K562 (cell line): ENCODE measurements at regions not wholly inside any gene's neighbourhood (a gene's known extent, or its start where the extent isn't known, plus 50 kb on each side); places are given as distances from the start of the nearest gene placed in this dataset.

Source experiments
- ATAC-seq: fragments of 200-7000 bp; cut with Tn5 transposase; 3 replicates; pipeline ENCODE4 v1.9.1; 2020; ENCODE audit warnings: moderate library complexity
- BruUV-seq: library from RNA; stranded (reverse); fragments of 400-500 nt; replicated peaks from 2 replicates; lab custom pipeline; 2021; lab: Mats Ljungman, UMichigan
- CTCF ChIA-PET: fragments of 300-600 bp; formaldehyde crosslinking; extraction: SDS; loops from one replicate; lab custom pipeline; 2021; ENCODE audit warnings: low intra/inter-chr PET ratio; lab: Yijun Ruan, JAX
- POLR2A ChIA-PET: fragments of 300-600, 350-650 bp; sonication (Branson Sonifier 250); formaldehyde crosslinking; extraction: SDS; loops from one replicate; lab custom pipeline; 2021; ENCODE audit warnings: antibody characterized with exemption, inconsistent platforms; lab: Yijun Ruan, JAX
- DNase-seq, 4 experiments: peaks; one replicate each; pipeline versions ENCODE4 v3.0.0 to v3.0.0-alpha.2; 2011 to 2018; ENCODE audit warnings: low spot score in 3 of 4, mixed read lengths in 3 of 4; ENCODE audit errors: extremely low read depth in 1 of 4
- FAIRE-seq: peaks from 2 replicates; lab custom pipeline; 2011; peaks lifted over from hg19 to GRCh38; lab: Jason Lieb, UNC
- H2AFZ ChIP-seq: 2 replicates; pipeline ENCODE4 v1.6.0; 2011; ENCODE audit warnings: low read depth, low read length, control low read depth, inconsistent platforms
- H3K27ac ChIP-seq: fragments of 200-600 bp; 3 replicates; pipeline ENCODE4 v1.8.0; 2011; ENCODE audit warnings: low read depth, mild to moderate bottlenecking, control low read depth, inconsistent platforms, low read length, moderate library complexity, mixed read lengths; ENCODE audit errors: extremely low read depth
- H3K27me3 ChIP-seq, 2 experiments: fragments of 300-600 bp in 1 of 2; 2 replicates in 1 of 2; 3 replicates in 1 of 2; pipeline versions ENCODE4 v1.6.0 to v1.8.0; 2011; ENCODE audit warnings: inconsistent platforms in 2 of 2, low read length in 2 of 2, mild to moderate bottlenecking in 1 of 2, mixed read lengths in 1 of 2, moderate library complexity in 1 of 2; ENCODE audit not compliant: control insufficient read depth in 2 of 2, insufficient read depth in 2 of 2
- H3K36me3 ChIP-seq: fragments of 300-600 bp; 3 replicates; pipeline ENCODE4 v1.8.0; 2011; ENCODE audit warnings: mild to moderate bottlenecking, low read length, inconsistent platforms; ENCODE audit not compliant: control insufficient read depth, insufficient read depth
- H3K4me1 ChIP-seq, 2 experiments: fragments of 200-600 bp in 1 of 2; replicated peaks in 1 of 2; 2 replicates in 1 of 2; 3 replicates in 1 of 2; pipeline versions ENCODE4 v1.5.1 to v1.8.0; 2011; ENCODE audit warnings: inconsistent platforms in 2 of 2, low read length in 2 of 2, mild to moderate bottlenecking in 1 of 2, mixed read lengths in 1 of 2, moderate library complexity in 1 of 2; ENCODE audit not compliant: control insufficient read depth in 2 of 2, insufficient read depth in 2 of 2
- H3K4me2 ChIP-seq: 2 replicates; pipeline ENCODE4 v1.6.1; 2011; ENCODE audit warnings: low read length, control low read depth, inconsistent platforms, mixed read lengths; ENCODE audit not compliant: insufficient read depth
- H3K4me3 ChIP-seq: fragments of 200-600 bp; sonication (generic), shearing (Covaris generic); 2 replicates; pipeline ENCODE4 v1.5.1; 2016; ENCODE audit warnings: control low read depth, inconsistent platforms
- H3K79me2 ChIP-seq: fragments of 200-600 bp; 3 replicates; pipeline ENCODE4 v1.8.0; 2011; ENCODE audit warnings: low read length, inconsistent platforms; ENCODE audit not compliant: control insufficient read depth, insufficient read depth
- H3K9ac ChIP-seq, 2 experiments: 2 replicates each; pipeline versions ENCODE4 v1.6.0 to v1.6.1; 2011; ENCODE audit warnings: low read depth in 2 of 2, low read length in 2 of 2, control low read depth in 1 of 2, inconsistent platforms in 1 of 2, mild to moderate bottlenecking in 1 of 2, mixed read lengths in 1 of 2; ENCODE audit not compliant: insufficient read depth in 1 of 2
- H3K9me1 ChIP-seq: one replicate; pipeline ENCODE4 v1.6.0; 2011; ENCODE audit warnings: inconsistent platforms, mild to moderate bottlenecking, low read length, moderate library complexity; ENCODE audit not compliant: control insufficient read depth, insufficient read depth
- H3K9me3 ChIP-seq: replicated peaks from 2 replicates; pipeline ENCODE4 v1.5.1; 2011; ENCODE audit warnings: low read depth, low read length, inconsistent platforms; ENCODE audit not compliant: control insufficient read depth, insufficient read depth
- H4K20me1 ChIP-seq: replicated peaks from 2 replicates; pipeline ENCODE4 v1.6.1; 2011; ENCODE audit warnings: low read length, inconsistent platforms, mixed read lengths; ENCODE audit not compliant: control insufficient read depth, insufficient read depth
- EHMT2 ChIP-seq: fragments of 450-650 bp; IDR thresholded peaks from 2 replicates; pipeline ENCODE4 v1.6.1; 2018; ENCODE audit warnings: antibody characterized with exemption
- FIP1L1 ChIP-seq: fragments of 200-400 bp; formaldehyde crosslinking; IDR thresholded peaks from 2 replicates; pipeline ENCODE4 v1.6.1; 2018; ENCODE audit warnings: mild to moderate bottlenecking, low read depth, low read length; ENCODE audit not compliant: poor library complexity, severe bottlenecking
- MCM7 ChIP-seq, 2 experiments: fragments of 450-650 bp; IDR thresholded peaks; 2 replicates each; pipeline ENCODE4 v1.6.1; 2016 to 2018
- SETDB1 ChIP-seq: IDR thresholded peaks from one replicate; pipeline ENCODE4 v1.6.1; 2012; ENCODE audit warnings: low read length, control low read depth, inconsistent platforms
- SMARCB1 ChIP-seq: IDR thresholded peaks from 2 replicates; pipeline ENCODE4 v1.6.1; 2011; ENCODE audit warnings: improper control_type of control experiment, low read depth; ENCODE audit not compliant: insufficient read length
- SRSF1 ChIP-seq: fragments of 200-400 bp; formaldehyde crosslinking; IDR thresholded peaks from 2 replicates; pipeline ENCODE4 v1.6.1; 2017; ENCODE audit warnings: mild to moderate bottlenecking, low read depth, low read length, moderate library complexity
- ZNF830 ChIP-seq: fragments of 250-450 bp; sonication (Bioruptor Pico); IDR thresholded peaks from 2 replicates; pipeline ENCODE4 v1.5.0; 2021; ENCODE audit warnings: mild to moderate bottlenecking
- WGBS: fragments of 100-300 bp; shearing (Covaris generic); methylation state at CpG from one replicate; pipeline ENCODE4 v1.1.6; 2016; ENCODE audit warnings: low coverage, mixed read lengths; ENCODE audit not compliant: insufficient coverage; ENCODE audit errors: missing lambda C conversion rate; 5-methylcytosine and 5-hydroxymethylcytosine counted together
- in situ Hi-C: fragments of 300-500 bp; cut with MboI; formaldehyde crosslinking; loops from 4 replicates; pipeline ENCODE4 v1.15.0; 2018; ENCODE audit warnings: inconsistent platforms, mixed read lengths
- intact Hi-C: fragments of 100-400 bp; cut with micrococcal nuclease; formaldehyde crosslinking; loops from 2 replicates; pipeline ENCODE4 v1.14.2; 2022
- TF ChIP-seq, protein P1 (sequence below): fragments of 200-800 bp; sonication (Bioruptor generic); IDR thresholded peaks from 2 replicates; pipeline ENCODE4 v1.6.1; 2017; ENCODE audit warnings: missing genetic modification characterization, missing compliant biosample characterization
- TF ChIP-seq, protein P2 (sequence below), 2 experiments: IDR thresholded peaks; 2 replicates each; pipeline ENCODE4 v1.6.1; 2011; ENCODE audit warnings: borderline replicate concordance in 1 of 2, control low read depth in 1 of 2, low read depth in 1 of 2, low read length in 1 of 2, mild to moderate bottlenecking in 1 of 2, mixed read lengths in 1 of 2, moderate library complexity in 1 of 2; ENCODE audit not compliant: insufficient read depth in 1 of 2, insufficient read length in 1 of 2, poor library complexity in 1 of 2, severe bottlenecking in 1 of 2; ENCODE audit errors: extremely low read depth in 1 of 2

DNA sequence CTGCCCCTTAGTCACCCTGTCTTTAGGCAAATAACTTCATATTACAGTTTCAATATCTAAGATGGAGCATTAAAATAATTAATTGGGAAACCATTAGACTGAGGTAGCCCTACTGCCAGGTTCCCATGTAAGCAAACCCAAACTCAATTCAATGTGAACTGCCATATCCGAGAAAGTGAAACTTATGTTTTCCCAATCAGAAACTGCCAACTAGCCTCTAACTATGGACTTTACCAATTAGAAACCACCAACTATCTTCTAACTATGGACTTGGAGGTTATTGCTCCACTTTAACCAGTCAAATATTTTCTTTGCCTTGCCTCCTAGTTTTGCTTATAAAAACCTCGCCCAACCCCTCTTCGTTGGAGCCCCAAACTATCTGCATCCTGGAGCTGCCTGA, 218.5 kb downstream of the ENC1 start:
- no peaks in the 10 kb centered on the region for H3K9me3 ChIP-seq
- H3K9me1 ChIP-seq = no peaks in the 10 kb centered on the region
- FAIRE-seq = no peak
- H3K4me1 ChIP-seq = no peaks in the 10 kb centered on the region; a peak in 1 of 5 replicates
- H2AFZ ChIP-seq = no peak overlapping the region
- ChIA-PET POLR2A (no interaction called here), CTCF (no interaction called here)
- no TSS peak for BruUV-seq
- H3K4me3 ChIP-seq = no peak overlapping the region
- no peaks in the 10 kb centered on the region for H3K27me3 ChIP-seq
- H3K9ac ChIP-seq = no peak overlapping the region
- 9% methylated on average over 3 of the region's 3 CpGs for WGBS
- TF ChIP-seq FIP1L1 = no peak
- TF ChIP-seq SMARCB1 = no peak
- no peak for TF ChIP-seq MCM7 (IDR thresholded peaks at IDR 0.05)
- no peak for TF ChIP-seq EHMT2
- no peak for TF ChIP-seq SRSF1
- TF ChIP-seq, protein P1, sequence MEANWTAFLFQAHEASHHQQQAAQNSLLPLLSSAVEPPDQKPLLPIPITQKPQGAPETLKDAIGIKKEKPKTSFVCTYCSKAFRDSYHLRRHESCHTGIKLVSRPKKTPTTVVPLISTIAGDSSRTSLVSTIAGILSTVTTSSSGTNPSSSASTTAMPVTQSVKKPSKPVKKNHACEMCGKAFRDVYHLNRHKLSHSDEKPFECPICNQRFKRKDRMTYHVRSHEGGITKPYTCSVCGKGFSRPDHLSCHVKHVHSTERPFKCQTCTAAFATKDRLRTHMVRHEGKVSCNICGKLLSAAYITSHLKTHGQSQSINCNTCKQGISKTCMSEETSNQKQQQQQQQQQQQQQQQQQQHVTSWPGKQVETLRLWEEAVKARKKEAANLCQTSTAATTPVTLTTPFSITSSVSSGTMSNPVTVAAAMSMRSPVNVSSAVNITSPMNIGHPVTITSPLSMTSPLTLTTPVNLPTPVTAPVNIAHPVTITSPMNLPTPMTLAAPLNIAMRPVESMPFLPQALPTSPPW = no peak
- TF ChIP-seq ZNF830 (CRISPR knock-in tag) = no peak
- TF ChIP-seq SETDB1 = no peak
- TF ChIP-seq, protein P2, sequence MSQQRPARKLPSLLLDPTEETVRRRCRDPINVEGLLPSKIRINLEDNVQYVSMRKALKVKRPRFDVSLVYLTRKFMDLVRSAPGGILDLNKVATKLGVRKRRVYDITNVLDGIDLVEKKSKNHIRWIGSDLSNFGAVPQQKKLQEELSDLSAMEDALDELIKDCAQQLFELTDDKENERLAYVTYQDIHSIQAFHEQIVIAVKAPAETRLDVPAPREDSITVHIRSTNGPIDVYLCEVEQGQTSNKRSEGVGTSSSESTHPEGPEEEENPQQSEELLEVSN (IDR thresholded peaks at IDR 0.05; ENCODE audit: borderline replicate concordance in 1 of 2, extremely low read depth in 1 of 2, insufficient read depth in 1 of 2, insufficient read length in 1 of 2, low read depth in 1 of 2, low read length in 1 of 2, poor library complexity in 1 of 2, severe bottlenecking in 1 of 2) = no peak
- no peaks in the 10 kb centered on the region for H3K36me3 ChIP-seq
- no peak for ATAC-seq
- no peaks in the 10 kb centered on the region for H4K20me1 ChIP-seq
- in situ Hi-C loops (no loop called here), intact Hi-C loops (no loop called here)
- DNase-seq = no peak
- H3K27ac ChIP-seq = no peak overlapping the region
- no peaks in the 10 kb centered on the region for H3K79me2 ChIP-seq
- no peak overlapping the region for H3K4me2 ChIP-seq
